ENCODE measurements at regions not wholly inside any gene's neighbourhood (a gene's known extent, or its start where the extent isn't known, plus 50 kb on each side); places are given as distances from the start of the nearest gene placed in this dataset.

- 76% methylated on average over 3 of the region's 3 CpGs; no CpG with 5 or more reads in 1 of the 2 experiments for WGBS, 2 experiments (ENCODE audit: extremely low coverage in 1 of 2, insufficient coverage in 1 of 2, insufficient read length in 1 of 2, insufficient replicate concordance in 2 of 2, low coverage in 1 of 2, low lambda C conversion rate in 2 of 2, missing lambda C conversion rate in 1 of 2)
- H3K36me3 ChIP-seq (ENCODE audit: control insufficient read depth in 2 of 4, insufficient read depth in 4 of 4, low read length in 3 of 4) = no peaks in the 10 kb centered on the region
- CTCF ChIA-PET (ENCODE audit: partially characterized antibody) = interaction anchor here (0.6 to 1.0 kb wide), 2 partner anchors 13 to 348 kb away, joined by 3 read pairs; no protein-coding TSS in a partner anchor
- TF ChIP-seq NRF1 (IDR thresholded peaks at IDR 0.05; ENCODE audit: low read depth, low read length) (no peak), TAF7 (optimal IDR thresholded peaks at IDR 0.05; ENCODE audit: borderline replicate concordance, low read depth, low read length) (no peak), RFX5 (IDR thresholded peaks at IDR 0.05; ENCODE audit: borderline replicate concordance, low read depth, low read length) (no peak), SRF (IDR thresholded peaks at IDR 0.05; ENCODE audit: low read depth, low read length) (no peak), ZNF274 (IDR thresholded peaks at IDR 0.05; ENCODE audit: borderline replicate concordance, extremely low read depth, low read length) (no peak), CBX5 (IDR thresholded peaks at IDR 0.05; ENCODE audit: low read depth, low read length) (no peak), SAP30 (IDR thresholded peaks at IDR 0.05; ENCODE audit: insufficient read depth, insufficient replicate concordance, low read length) (no peak), CEBPB (IDR thresholded peaks at IDR 0.05; ENCODE audit: low read depth, low read length) (no peak), JUND (IDR thresholded peaks at IDR 0.05; ENCODE audit: low read length) (no peak), BRCA1 (IDR thresholded peaks at IDR 0.05; ENCODE audit: low read depth, low read length) (no peak), GTF2F1 (IDR thresholded peaks at IDR 0.05; ENCODE audit: borderline replicate concordance, low read depth, low read length) (no peak), ASH2L (IDR thresholded peaks at IDR 0.05; ENCODE audit: low read length) (no peak), SP2 (IDR thresholded peaks at IDR 0.05; ENCODE audit: low read length) (no peak), KDM1A (IDR thresholded peaks at IDR 0.05; ENCODE audit: borderline replicate concordance, low read length) (no peak), KDM4A (IDR thresholded peaks at IDR 0.05; ENCODE audit: low read depth, low read length, severe bottlenecking) (no peak)
Observed at GRCh38 chr9:89765211-89765946, 160.6 kb downstream of the GADD45G start.

More at GRCh38 chr9:89765211-89765946, 160.6 kb downstream of the GADD45G start:
- Histone ChIP-seq H3K27me3 (replicated peaks in 1 of 4; ENCODE audit: control insufficient read depth in 3 of 4, extremely low read depth in 1 of 4, insufficient read depth in 3 of 4, low read length in 3 of 4) (no peaks in the 10 kb centered on the region), H3K9me3 (ENCODE audit: insufficient read depth in 2 of 2, low read depth in 1 of 2, low read length in 1 of 2) (no peaks in the 10 kb centered on the region), H3K27ac (ENCODE audit: low read depth, low read length) (no peak overlapping the region), H3K4me3 (ENCODE audit: extremely low read depth in 1 of 4, insufficient read depth in 2 of 4, low read depth in 3 of 4, low read length in 4 of 4) (no peak overlapping the region), H4K91ac (replicated peaks; ENCODE audit: insufficient read length, low read length) (no peak overlapping the region), H2AK5ac (ENCODE audit: low read depth, low read length) (no peak overlapping the region), H4K8ac (ENCODE audit: extremely low read depth, insufficient read depth, low read length) (no peak overlapping the region), H3K79me2 (ENCODE audit: control insufficient read depth in 1 of 2, insufficient read depth in 2 of 2, low read length in 2 of 2) (no peaks in the 10 kb centered on the region), H3K56ac (replicated peaks; ENCODE audit: insufficient read length, low read depth, low read length) (no peak overlapping the region), H4K20me1 (replicated peaks in 1 of 2; ENCODE audit: control insufficient read depth in 1 of 2, insufficient read depth in 2 of 2, low read length in 2 of 2) (no peaks in the 10 kb centered on the region), H2BK20ac (ENCODE audit: low read length) (no peak overlapping the region), H3K4me1 (replicated peaks in 1 of 4; ENCODE audit: control insufficient read depth in 3 of 4, insufficient read depth in 4 of 4, low read length in 3 of 4) (no peaks in the 10 kb centered on the region), H3K14ac (ENCODE audit: insufficient read length) (no peak overlapping the region), H3K9ac (replicated peaks in 1 of 4; ENCODE audit: extremely low read depth in 1 of 4, low read depth in 3 of 4, low read length in 3 of 4) (no peak overlapping the region), H2BK120ac (replicated peaks; ENCODE audit: low read depth, low read length) (no peak overlapping the region), H2AFZ (ENCODE audit: low read length) (no peak overlapping the region), H2BK5ac (ENCODE audit: low read depth, low read length) (no peak overlapping the region), H3K79me1 (ENCODE audit: low read depth, low read length) (no peaks in the 10 kb centered on the region), H3K23ac (ENCODE audit: insufficient read length) (no peak overlapping the region), H2BK15ac (ENCODE audit: low read length) (no peak overlapping the region), H3K18ac (ENCODE audit: extremely low read depth, low read length) (no peak overlapping the region), H3K4ac (replicated peaks; ENCODE audit: insufficient read length, low read depth, low read length) (no peak overlapping the region), H3K23me2 (ENCODE audit: low read depth, low read length) (no peaks in the 10 kb centered on the region), H3K4me2 (ENCODE audit: insufficient read depth in 1 of 2, low read depth in 2 of 2, low read length in 2 of 2) (no peak overlapping the region), H2BK12ac (ENCODE audit: low read depth, low read length) (no peak overlapping the region), H4K5ac (ENCODE audit: insufficient read length, low read depth, low read length) (no peak overlapping the region)
- POLR2A ChIA-PET (ENCODE audit: partially characterized antibody) = no interaction called here
- no peak for DNase-seq (ENCODE audit: low read depth in 1 of 2, low spot score in 2 of 2)
- no peak for FAIRE-seq

Measured in H1 (cell line).